ENCODE measurements at regions not wholly inside any gene's neighbourhood (a gene's known extent, or its start where the extent isn't known, plus 50 kb on each side); places are given as distances from the start of the nearest gene placed in this dataset.

GRCh38 chr12:125966641-125967040, 901.4 kb downstream of the AACS start:
- TF ChIP-seq POLR2AphosphoS5 (IDR thresholded peaks at IDR 0.05; ENCODE audit: low read depth) (no peak), CTCF (conservative IDR thresholded peaks at IDR 0.05; ENCODE audit: low read depth in 2 of 2) (no peak), ETS1 (IDR thresholded peaks at IDR 0.05) (no peak), REST (IDR thresholded peaks at IDR 0.05; ENCODE audit: unreplicated experiment) (no peak), STAT1 (IDR thresholded peaks at IDR 0.05; ENCODE audit: unreplicated experiment) (no peak), EZH2 (IDR thresholded peaks at IDR 0.05; ENCODE audit: low read depth, unreplicated experiment) (no peak), CREB1 (CRISPR knock-in tag; IDR thresholded peaks at IDR 0.05; ENCODE audit: low read depth) (no peak), EZH2phosphoT487 (IDR thresholded peaks at IDR 0.05; ENCODE audit: unreplicated experiment) (no peak), NANOG (IDR thresholded peaks at IDR 0.05; ENCODE audit: borderline replicate concordance) (no peak), ZNF331 (CRISPR knock-in tag; IDR thresholded peaks at IDR 0.05; ENCODE audit: low read depth) (no peak), ZNF462 (CRISPR knock-in tag; IDR thresholded peaks at IDR 0.05) (no peak), JUNB (IDR thresholded peaks at IDR 0.05; ENCODE audit: unreplicated experiment) (no peak), ZNF114 (CRISPR knock-in tag; IDR thresholded peaks at IDR 0.05) (no peak)
- Histone ChIP-seq H3K4me2 (no peak overlapping the region), H3F3A (replicated peaks; ENCODE audit: low read depth) (no peaks in the 10 kb centered on the region), H3K79me2 (replicated peaks; ENCODE audit: insufficient read depth) (no peaks in the 10 kb centered on the region), H3K4me1 (ENCODE audit: insufficient read depth) (no peaks in the 10 kb centered on the region), H4K20me1 (replicated peaks; ENCODE audit: insufficient read depth) (no peaks in the 10 kb centered on the region), H3K36me3 (ENCODE audit: insufficient read depth) (no peaks in the 10 kb centered on the region; the same call in 1 of the 2 replicates), H2AFZ (no peak overlapping the region), H3K27ac (ENCODE audit: low read depth) (no peak overlapping the region), H3K27me3 (ENCODE audit: insufficient read depth) (no peaks in the 10 kb centered on the region), H3K9me2 (ENCODE audit: insufficient read depth) (no peaks in the 10 kb centered on the region), H3K4me3 (no peak overlapping the region)
- no peaks in the 10 kb centered on the region for H3K4me1 Mint-ChIP-seq
- no peak overlapping the region for H3K4me3 Mint-ChIP-seq
- H3K9me3 Mint-ChIP-seq = peaks cover 95% of the 10 kb centered on the region
- H3K36me3 Mint-ChIP-seq (ENCODE audit: low read depth) = peaks cover 30% of the 10 kb centered on the region; the same call in 2 of the 3 replicates
- no peak for DNase-seq (ENCODE audit: low spot score)
- ATAC-seq = no peak
- H3K27ac Mint-ChIP-seq = no peak overlapping the region
- H3K27me3 Mint-ChIP-seq (ENCODE audit: insufficient read depth, low read depth, poor library complexity) = no peaks in the 10 kb centered on the region
